Vagina (tissue), 2 donors: ENCODE measurements at regions not wholly inside any gene's neighbourhood (a gene's known extent, or its start where the extent isn't known, plus 50 kb on each side); places are given as distances from the start of the nearest gene placed in this dataset.

Experiments
- DNase-seq, 2 donors: peaks; one replicate each; pipeline ENCODE4 v3.0.0-alpha.2; 2017; ENCODE audit errors: extremely low spot score in 2 of 2
- H3K27ac ChIP-seq: fragments of 200-600 bp; sonication (generic); one replicate; pipeline ENCODE4 v1.5.1; 2019
- H3K27me3 ChIP-seq: fragments of 200-600 bp; sonication (generic); one replicate; pipeline ENCODE4 v1.5.1; 2019
- H3K36me3 ChIP-seq, 2 donors: fragments of 200-600 bp; sonication (generic); one replicate each; pipeline ENCODE4 v1.5.1; 2017 to 2019
- H3K4me1 ChIP-seq: fragments of 200-600 bp; sonication (generic); one replicate; pipeline ENCODE4 v1.5.1; 2019
- H3K4me3 ChIP-seq, 2 donors: fragments of 200-600 bp; sonication (generic); 1 replicate in 1 of 2; 2 replicates in 1 of 2; pipeline ENCODE4 v1.5.1; 2016 to 2019
- H3K9me3 ChIP-seq: fragments of 200-600 bp; sonication (generic); one replicate; pipeline ENCODE4 v1.5.1; 2019
- POLR2A ChIP-seq, 2 donors: fragments of 450-650 bp; IDR thresholded peaks; one replicate each; pipeline ENCODE4 v1.6.1; 2017; ENCODE audit warnings: antibody characterized with exemption in 2 of 2, mild to moderate bottlenecking in 2 of 2, moderate library complexity in 2 of 2
- POLR2AphosphoS5 ChIP-seq, 2 donors: sonication (generic); formaldehyde crosslinking; IDR thresholded peaks; one replicate each; pipeline ENCODE4 v1.9.0; 2017; ENCODE audit warnings: antibody characterized with exemption in 2 of 2, mild to moderate bottlenecking in 2 of 2, low read depth in 1 of 2; ENCODE audit not compliant: insufficient read depth in 1 of 2
- intact Hi-C: fragments of 100-400 bp; cut with DNase I; formaldehyde crosslinking; loops from one replicate; pipeline ENCODE4 v1.15.1; 2023
- TF ChIP-seq, protein P1 (sequence below), 3 experiments: fragments of 450-650 bp in 2 of 3; fragments of 200-600 bp in 1 of 3; sonication (generic) in 1 of 3; IDR thresholded peaks; one replicate each; pipeline ENCODE4 v1.5.1; 2017 to 2019; ENCODE audit warnings: antibody characterized with exemption in 3 of 3, mild to moderate bottlenecking in 2 of 3, moderate library complexity in 2 of 3

- Histone ChIP-seq H3K4me1 (no peaks in the 10 kb centered on the region), H3K27me3 (no peaks in the 10 kb centered on the region), H3K36me3 (no peaks in the 10 kb centered on the region), H3K9me3 (no peaks in the 10 kb centered on the region), H3K4me3 (no peak overlapping the region), H3K27ac (no peak overlapping the region)
- no peak for DNase-seq
- intact Hi-C loops = no loop called here
- TF ChIP-seq, protein P1, sequence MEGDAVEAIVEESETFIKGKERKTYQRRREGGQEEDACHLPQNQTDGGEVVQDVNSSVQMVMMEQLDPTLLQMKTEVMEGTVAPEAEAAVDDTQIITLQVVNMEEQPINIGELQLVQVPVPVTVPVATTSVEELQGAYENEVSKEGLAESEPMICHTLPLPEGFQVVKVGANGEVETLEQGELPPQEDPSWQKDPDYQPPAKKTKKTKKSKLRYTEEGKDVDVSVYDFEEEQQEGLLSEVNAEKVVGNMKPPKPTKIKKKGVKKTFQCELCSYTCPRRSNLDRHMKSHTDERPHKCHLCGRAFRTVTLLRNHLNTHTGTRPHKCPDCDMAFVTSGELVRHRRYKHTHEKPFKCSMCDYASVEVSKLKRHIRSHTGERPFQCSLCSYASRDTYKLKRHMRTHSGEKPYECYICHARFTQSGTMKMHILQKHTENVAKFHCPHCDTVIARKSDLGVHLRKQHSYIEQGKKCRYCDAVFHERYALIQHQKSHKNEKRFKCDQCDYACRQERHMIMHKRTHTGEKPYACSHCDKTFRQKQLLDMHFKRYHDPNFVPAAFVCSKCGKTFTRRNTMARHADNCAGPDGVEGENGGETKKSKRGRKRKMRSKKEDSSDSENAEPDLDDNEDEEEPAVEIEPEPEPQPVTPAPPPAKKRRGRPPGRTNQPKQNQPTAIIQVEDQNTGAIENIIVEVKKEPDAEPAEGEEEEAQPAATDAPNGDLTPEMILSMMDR (IDR thresholded peaks at IDR 0.05) = no peak
- TF ChIP-seq POLR2AphosphoS5 (IDR thresholded peaks at IDR 0.05; ENCODE audit: insufficient read depth in 1 of 2, low read depth in 1 of 2) (no peak), POLR2A (IDR thresholded peaks at IDR 0.05) (no peak)
Measured at GRCh38 chr2:136334967-136335366, 217.0 kb upstream of the CXCR4 start.

DNA sequence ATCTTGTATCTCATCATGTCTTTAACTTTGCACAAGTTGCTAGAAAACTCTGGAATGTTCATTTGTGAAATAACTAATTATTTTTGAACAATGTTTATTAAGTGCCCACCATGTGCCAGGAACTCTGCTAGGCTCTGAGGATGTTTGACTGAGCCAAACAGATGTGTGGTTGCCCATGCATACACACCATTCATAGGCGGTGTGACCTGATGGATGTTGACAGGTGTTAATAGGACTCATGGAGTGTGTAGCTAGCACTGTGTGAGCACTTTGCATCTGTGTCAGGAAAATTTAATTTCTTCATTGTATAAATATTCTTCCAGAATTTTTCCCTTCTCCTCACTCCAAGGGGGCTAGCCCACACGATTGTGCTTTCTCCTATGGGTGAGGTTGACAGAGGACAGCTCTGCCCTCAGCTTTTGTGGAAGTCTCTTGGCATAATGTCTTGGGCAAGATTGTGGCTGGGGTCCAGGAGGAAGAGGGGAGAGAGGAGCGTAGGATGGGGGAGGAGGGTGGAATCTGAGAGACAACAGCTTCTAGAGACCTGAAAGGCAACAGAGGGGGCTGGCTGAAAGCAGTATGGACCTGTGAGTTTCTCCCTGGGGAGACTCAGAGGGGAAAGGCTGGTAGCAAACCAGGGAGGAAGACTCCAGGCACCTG is 214.6 kb upstream of the CXCR4 start:
- TF ChIP-seq, protein P1 (IDR thresholded peaks at IDR 0.05) = no peak
- TF ChIP-seq POLR2AphosphoS5 (IDR thresholded peaks at IDR 0.05; ENCODE audit: insufficient read depth in 1 of 2, low read depth in 1 of 2) (no peak), POLR2A (IDR thresholded peaks at IDR 0.05) (no peak)
- no peak for DNase-seq
- Histone ChIP-seq H3K4me1 (no peaks in the 10 kb centered on the region), H3K9me3 (no peaks in the 10 kb centered on the region), H3K27me3 (no peaks in the 10 kb centered on the region), H3K4me3 (no peak overlapping the region), H3K36me3 (no peaks in the 10 kb centered on the region), H3K27ac (no peak overlapping the region)
- intact Hi-C loops = no loop called here

GRCh38 chr2:136331226-136331625 is 213.3 kb upstream of the CXCR4 start:
- Histone ChIP-seq H3K4me3 (no peak overlapping the region), H3K27ac (no peak overlapping the region), H3K36me3 (no peaks in the 10 kb centered on the region), H3K27me3 (no peaks in the 10 kb centered on the region), H3K9me3 (no peaks in the 10 kb centered on the region), H3K4me1 (no peaks in the 10 kb centered on the region)
- TF ChIP-seq, protein P1 (IDR thresholded peaks at IDR 0.05) = no peak
- TF ChIP-seq POLR2AphosphoS5 (IDR thresholded peaks at IDR 0.05; ENCODE audit: insufficient read depth in 1 of 2, low read depth in 1 of 2) (no peak), POLR2A (IDR thresholded peaks at IDR 0.05) (no peak)
- intact Hi-C loops = no loop called here
- DNase-seq = no peak

GRCh38 chr2:136328207-136328795 is 210.4 kb upstream of the CXCR4 start:
- DNase-seq = no peak
- Histone ChIP-seq H3K27ac (no peak overlapping the region), H3K4me1 (no peaks in the 10 kb centered on the region), H3K4me3 (no peak overlapping the region), H3K9me3 (no peaks in the 10 kb centered on the region), H3K36me3 (no peaks in the 10 kb centered on the region), H3K27me3 (no peaks in the 10 kb centered on the region)
- TF ChIP-seq, protein P1 (IDR thresholded peaks at IDR 0.05) = no peak
- TF ChIP-seq POLR2A (IDR thresholded peaks at IDR 0.05) (no peak), POLR2AphosphoS5 (IDR thresholded peaks at IDR 0.05; ENCODE audit: insufficient read depth in 1 of 2, low read depth in 1 of 2) (no peak)
- intact Hi-C loops = no loop called here

DNA sequence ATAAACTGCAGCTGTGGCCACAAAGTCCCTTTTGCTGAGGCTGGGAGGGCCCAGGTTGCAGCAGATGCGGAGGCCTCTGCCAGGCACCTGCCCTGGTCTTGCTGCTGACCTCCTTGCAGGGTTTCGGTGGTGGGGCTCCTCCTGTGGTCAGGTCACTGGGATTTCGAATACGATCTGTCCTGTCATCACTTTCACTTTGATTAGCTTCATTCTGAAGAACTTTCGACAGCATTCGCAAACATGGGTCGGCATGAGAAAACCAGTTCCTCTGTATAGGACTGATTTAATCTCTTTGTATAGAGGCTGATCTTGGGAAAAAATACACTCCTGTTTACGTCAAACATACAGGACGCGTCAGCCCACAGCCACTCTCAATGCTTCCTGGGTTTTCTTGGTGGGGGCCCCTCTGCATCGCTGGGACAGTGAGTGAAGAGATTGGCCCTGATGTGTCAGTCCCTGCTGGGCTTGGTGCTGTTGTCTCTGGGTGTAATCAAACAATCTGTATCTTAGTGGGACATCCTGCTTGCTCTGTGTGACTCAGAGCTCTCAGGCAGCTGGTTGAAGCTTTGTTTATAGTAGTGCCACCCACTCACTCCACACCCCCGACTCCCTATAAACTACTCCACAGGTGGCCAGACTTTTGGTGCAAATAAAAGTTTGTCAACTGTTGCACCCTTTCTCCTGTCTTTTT is 209.4 kb upstream of the CXCR4 start:
- Histone ChIP-seq H3K27ac (no peak overlapping the region), H3K4me3 (no peak overlapping the region), H3K9me3 (no peaks in the 10 kb centered on the region), H3K27me3 (no peaks in the 10 kb centered on the region), H3K4me1 (no peaks in the 10 kb centered on the region), H3K36me3 (no peaks in the 10 kb centered on the region)
- no peak for DNase-seq
- intact Hi-C loops = no loop called here
- TF ChIP-seq POLR2A (IDR thresholded peaks at IDR 0.05) (no peak), POLR2AphosphoS5 (IDR thresholded peaks at IDR 0.05; ENCODE audit: insufficient read depth in 1 of 2, low read depth in 1 of 2) (peak in 1 of 2 donors; percentile 30)
